ENCODE measurements at regions not wholly inside any gene's neighbourhood (a gene's known extent, or its start where the extent isn't known, plus 50 kb on each side); places are given as distances from the start of the nearest gene placed in this dataset.

DNA sequence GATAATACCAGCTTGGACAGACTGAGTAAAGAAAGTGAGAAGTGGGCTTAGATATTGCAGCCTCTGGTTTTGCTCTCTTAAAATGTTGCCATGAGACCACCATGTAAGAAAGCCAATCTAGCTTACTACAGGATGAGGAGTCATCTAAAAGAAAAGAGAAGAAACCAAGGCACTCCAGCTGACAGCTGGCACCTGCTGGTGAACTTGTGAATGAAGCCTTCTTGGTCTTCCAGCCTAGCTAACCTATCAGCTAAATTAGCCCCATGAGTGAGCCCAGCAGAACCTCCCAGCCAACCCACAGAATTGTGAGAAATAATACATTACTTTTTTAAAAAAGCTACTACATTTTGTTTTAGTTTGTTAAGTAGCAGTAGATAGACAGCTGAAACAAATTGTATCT is 154.5 kb upstream of the QRFPR start:
- Histone ChIP-seq H3K27ac (ENCODE audit: extremely low read depth, low read depth, low read length) (no peak overlapping the region), H3K27me3 (ENCODE audit: control insufficient read depth in 2 of 2, insufficient read depth in 2 of 2, low read length in 2 of 2) (no peaks in the 10 kb centered on the region), H4K20me1 (replicated peaks; ENCODE audit: control insufficient read depth, insufficient read depth, low read length) (no peaks in the 10 kb centered on the region), H3K4me1 (replicated peaks in 1 of 2; ENCODE audit: control insufficient read depth in 2 of 2, insufficient read depth in 2 of 2, low read length in 2 of 2) (no peaks in the 10 kb centered on the region), H3K4me2 (ENCODE audit: insufficient read depth, low read length) (no peak overlapping the region), H3K9me1 (ENCODE audit: control insufficient read depth, insufficient read depth, low read length) (no peaks in the 10 kb centered on the region), H3K79me2 (ENCODE audit: control insufficient read depth, insufficient read depth, low read length) (no peaks in the 10 kb centered on the region), H3K4me3 (no peak overlapping the region), H3K9ac (ENCODE audit: insufficient read depth in 1 of 2, low read depth in 2 of 2, low read length in 2 of 2) (no peak overlapping the region), H3K36me3 (ENCODE audit: control insufficient read depth, insufficient read depth, low read length) (no peaks in the 10 kb centered on the region), H2AFZ (ENCODE audit: low read depth, low read length) (no peak overlapping the region), H3K9me3 (replicated peaks; ENCODE audit: control insufficient read depth, insufficient read depth, low read depth, low read length) (no peaks in the 10 kb centered on the region)
- TF ChIP-seq COPS2 (conservative IDR thresholded peaks at IDR 0.05) (no peak), PHB (CRISPR knock-in tag; IDR thresholded peaks at IDR 0.05) (no peak), CCAR2 (IDR thresholded peaks at IDR 0.05; ENCODE audit: low read depth, low read length) (no peak), RB1 (IDR thresholded peaks at IDR 0.05; ENCODE audit: low read depth) (no peak), NBN (IDR thresholded peaks at IDR 0.05; ENCODE audit: low read depth) (no peak), ZNF77 (CRISPR knock-in tag; IDR thresholded peaks at IDR 0.05) (no peak), NFE2L1 (tag; IDR thresholded peaks at IDR 0.05; ENCODE audit: borderline replicate concordance, low read depth) (no peak), SMARCA5 (IDR thresholded peaks at IDR 0.05) (no peak), CTBP1 (IDR thresholded peaks at IDR 0.05; ENCODE audit: borderline replicate concordance) (no peak), ZBED1 (IDR thresholded peaks at IDR 0.05) (no peak), TRIM28 (IDR thresholded peaks at IDR 0.05) (no peak), KDM5B (IDR thresholded peaks at IDR 0.05; ENCODE audit: insufficient replicate concordance, low read depth, low read length) (no peak), PCBP1 (IDR thresholded peaks at IDR 0.05; ENCODE audit: low read depth, low read length, poor library complexity, severe bottlenecking) (no peak), HIVEP1 (CRISPR knock-in tag; IDR thresholded peaks at IDR 0.05) (no peak), HMG20B (CRISPR knock-in tag; IDR thresholded peaks at IDR 0.05) (no peak), CEBPG (CRISPR knock-in tag; IDR thresholded peaks at IDR 0.05) (no peak), CEBPG (tag; conservative IDR thresholded peaks at IDR 0.05 in 1 of 2, IDR thresholded peaks at IDR 0.05 in 1 of 2) (no peak), NFATC3 (IDR thresholded peaks at IDR 0.05) (no peak)
- TF ChIP-seq, protein P1, sequence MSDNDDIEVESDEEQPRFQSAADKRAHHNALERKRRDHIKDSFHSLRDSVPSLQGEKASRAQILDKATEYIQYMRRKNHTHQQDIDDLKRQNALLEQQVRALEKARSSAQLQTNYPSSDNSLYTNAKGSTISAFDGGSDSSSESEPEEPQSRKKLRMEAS (CRISPR knock-in tag; IDR thresholded peaks at IDR 0.05): no peak
- TF ChIP-seq, protein P2, sequence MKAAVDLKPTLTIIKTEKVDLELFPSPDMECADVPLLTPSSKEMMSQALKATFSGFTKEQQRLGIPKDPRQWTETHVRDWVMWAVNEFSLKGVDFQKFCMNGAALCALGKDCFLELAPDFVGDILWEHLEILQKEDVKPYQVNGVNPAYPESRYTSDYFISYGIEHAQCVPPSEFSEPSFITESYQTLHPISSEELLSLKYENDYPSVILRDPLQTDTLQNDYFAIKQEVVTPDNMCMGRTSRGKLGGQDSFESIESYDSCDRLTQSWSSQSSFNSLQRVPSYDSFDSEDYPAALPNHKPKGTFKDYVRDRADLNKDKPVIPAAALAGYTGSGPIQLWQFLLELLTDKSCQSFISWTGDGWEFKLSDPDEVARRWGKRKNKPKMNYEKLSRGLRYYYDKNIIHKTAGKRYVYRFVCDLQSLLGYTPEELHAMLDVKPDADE (conservative IDR thresholded peaks at IDR 0.05; ENCODE audit: control insufficient read depth, low read depth, low read length): no peak
- TF ChIP-seq, protein P3, sequence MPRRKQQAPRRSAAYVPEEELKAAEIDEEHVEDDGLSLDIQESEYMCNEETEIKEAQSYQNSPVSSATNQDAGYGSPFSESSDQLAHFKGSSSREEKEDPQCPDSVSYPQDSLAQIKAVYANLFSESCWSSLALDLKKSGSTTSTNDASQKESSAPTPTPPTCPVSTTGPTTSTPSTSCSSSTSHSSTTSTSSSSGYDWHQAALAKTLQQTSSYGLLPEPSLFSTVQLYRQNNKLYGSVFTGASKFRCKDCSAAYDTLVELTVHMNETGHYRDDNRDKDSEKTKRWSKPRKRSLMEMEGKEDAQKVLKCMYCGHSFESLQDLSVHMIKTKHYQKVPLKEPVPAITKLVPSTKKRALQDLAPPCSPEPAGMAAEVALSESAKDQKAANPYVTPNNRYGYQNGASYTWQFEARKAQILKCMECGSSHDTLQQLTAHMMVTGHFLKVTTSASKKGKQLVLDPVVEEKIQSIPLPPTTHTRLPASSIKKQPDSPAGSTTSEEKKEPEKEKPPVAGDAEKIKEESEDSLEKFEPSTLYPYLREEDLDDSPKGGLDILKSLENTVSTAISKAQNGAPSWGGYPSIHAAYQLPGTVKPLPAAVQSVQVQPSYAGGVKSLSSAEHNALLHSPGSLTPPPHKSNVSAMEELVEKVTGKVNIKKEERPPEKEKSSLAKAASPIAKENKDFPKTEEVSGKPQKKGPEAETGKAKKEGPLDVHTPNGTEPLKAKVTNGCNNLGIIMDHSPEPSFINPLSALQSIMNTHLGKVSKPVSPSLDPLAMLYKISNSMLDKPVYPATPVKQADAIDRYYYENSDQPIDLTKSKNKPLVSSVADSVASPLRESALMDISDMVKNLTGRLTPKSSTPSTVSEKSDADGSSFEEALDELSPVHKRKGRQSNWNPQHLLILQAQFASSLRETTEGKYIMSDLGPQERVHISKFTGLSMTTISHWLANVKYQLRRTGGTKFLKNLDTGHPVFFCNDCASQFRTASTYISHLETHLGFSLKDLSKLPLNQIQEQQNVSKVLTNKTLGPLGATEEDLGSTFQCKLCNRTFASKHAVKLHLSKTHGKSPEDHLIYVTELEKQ (CRISPR knock-in tag; IDR thresholded peaks at IDR 0.05): no peak
- no TSS peak for BruUV-seq (replicated peaks)
- FAIRE-seq (no peak), DNase-seq (ENCODE audit: extremely low read depth in 1 of 4, low spot score in 3 of 4) (no peak), ATAC-seq (no peak)
- intact Hi-C loops (cut with micrococcal nuclease) (no loop called here), in situ Hi-C loops (cut with MboI) (no loop called here)
- CTCF ChIA-PET (ENCODE audit: low intra/inter-chr PET ratio): no interaction called here
- POLR2A ChIA-PET: no interaction called here

Measured in K562 (cell line).